Right lung (tissue), 2 donors: ENCODE measurements at regions not wholly inside any gene's neighbourhood (a gene's known extent, or its start where the extent isn't known, plus 50 kb on each side); places are given as distances from the start of the nearest gene placed in this dataset.
A peak's percentile ranks its signal among the peaks of the same experiment; 100 is the strongest.

Experiments
- DNase-seq, 2 donors: peaks; one replicate each; pipeline ENCODE4 v3.0.0-alpha.2; 2013

- DNase-seq = no peak
Measured at GRCh38 chr13:43984292-43984691, 104.6 kb downstream of the LACC1 start.

DNA sequence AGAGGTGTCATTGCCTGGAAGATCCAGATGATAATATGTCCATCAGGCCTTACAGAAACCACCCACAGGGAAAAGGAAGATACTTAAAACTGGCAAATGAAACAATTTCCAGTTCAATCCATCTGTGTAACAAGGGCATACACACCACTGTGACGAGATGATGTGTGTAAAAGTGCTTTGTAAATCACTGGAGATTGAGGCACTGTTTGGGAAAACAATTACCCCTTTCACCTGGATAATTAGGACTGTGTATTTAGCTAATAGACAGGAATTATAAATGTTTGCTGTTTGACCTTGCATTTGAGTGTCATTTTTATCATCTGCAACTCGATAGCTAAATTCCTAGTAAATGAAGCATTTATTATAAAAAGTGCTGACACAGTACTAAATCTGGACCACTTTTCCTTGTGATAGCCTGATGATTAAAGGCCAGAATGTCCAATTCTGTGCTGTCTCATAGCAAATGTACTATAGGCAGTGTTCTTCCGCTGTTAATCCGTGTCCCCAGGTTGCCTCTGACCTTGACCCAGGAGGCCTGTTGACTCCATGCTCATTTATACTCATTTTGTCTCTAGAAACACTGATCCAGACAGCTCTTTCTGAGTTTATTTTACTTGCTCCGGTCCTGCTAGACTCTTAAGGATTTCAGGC is 105.8 kb downstream of the LACC1 start:
- DNase-seq = no peak

- no peak for DNase-seq
Measured at GRCh38 chr13:43986421-43986981, 106.8 kb downstream of the LACC1 start.

DNA sequence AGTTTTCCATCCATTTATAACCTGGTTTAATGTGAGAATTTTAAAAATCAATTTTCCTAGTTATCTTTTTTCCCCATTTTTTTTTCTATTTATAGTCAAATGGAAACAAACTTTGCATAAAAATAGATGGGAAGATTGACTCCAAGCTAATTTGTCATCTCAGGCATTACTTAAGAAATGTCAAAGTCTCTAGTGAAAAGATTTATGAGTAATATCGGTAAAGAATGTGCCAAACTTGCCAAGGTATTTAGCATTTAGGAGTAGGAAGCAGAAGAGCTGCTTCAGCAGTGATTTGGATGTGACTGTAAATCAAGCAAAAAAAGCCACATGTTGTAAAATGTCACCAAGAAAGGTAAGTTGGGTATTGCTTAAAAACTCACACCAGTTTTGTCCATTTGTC is 108.6 kb downstream of the LACC1 start:
- no peak for DNase-seq

GRCh38 chr13:43990021-43990420 is 110.3 kb downstream of the LACC1 start:
- no peak for DNase-seq

GRCh38 chr13:43990829-43991228 is 111.1 kb downstream of the LACC1 start:
- DNase-seq = no peak

GRCh38 chr13:43991773-43992201 is 112.1 kb downstream of the LACC1 start:
- no peak for DNase-seq

- DNase-seq = no peak
Measured at GRCh38 chr13:43992211-43992610, 112.5 kb downstream of the LACC1 start.

- DNase-seq = no peak
Measured at GRCh38 chr13:43994999-43995859, 115.5 kb downstream of the LACC1 start.

DNA sequence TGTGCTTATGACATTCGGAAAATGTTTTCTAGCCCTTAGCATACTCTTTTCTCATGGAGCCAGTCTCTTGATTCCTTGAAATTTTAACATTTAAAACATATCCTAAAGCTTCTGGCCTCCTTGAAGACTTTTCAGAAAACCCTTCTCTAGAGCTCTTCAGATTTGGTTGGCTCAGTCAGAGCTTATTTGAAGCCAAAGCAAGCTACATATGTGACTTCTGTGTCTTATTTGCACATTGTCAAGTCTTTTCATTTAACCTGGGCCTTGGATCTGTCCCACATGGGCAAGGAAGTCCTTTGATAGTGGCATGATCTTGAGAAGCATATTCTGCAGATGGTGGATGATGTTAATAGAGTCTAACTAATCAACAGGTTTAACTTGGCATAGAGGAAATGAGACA is 116.5 kb downstream of the LACC1 start:
- no peak for DNase-seq

DNA sequence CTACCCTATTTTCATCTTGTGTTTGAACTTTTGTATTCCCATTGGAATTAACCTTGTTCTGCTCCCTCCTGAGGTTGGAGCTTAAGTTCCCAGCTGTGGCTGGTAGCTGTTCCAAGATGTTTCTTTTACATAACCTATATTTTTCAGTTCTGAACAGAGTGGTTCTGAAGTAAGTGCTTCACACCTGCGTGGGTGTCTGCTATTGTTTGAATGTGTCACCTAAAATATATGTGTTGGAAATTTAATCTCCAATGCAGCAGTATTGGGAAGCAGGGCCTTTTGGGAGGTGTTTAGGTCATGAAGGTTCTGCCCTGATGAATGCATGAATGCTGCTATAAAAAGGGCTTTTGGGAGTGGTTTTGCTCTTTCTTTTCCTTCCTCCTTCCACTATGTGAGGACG is 123.8 kb downstream of the LACC1 start:
- no peak for DNase-seq

DNA sequence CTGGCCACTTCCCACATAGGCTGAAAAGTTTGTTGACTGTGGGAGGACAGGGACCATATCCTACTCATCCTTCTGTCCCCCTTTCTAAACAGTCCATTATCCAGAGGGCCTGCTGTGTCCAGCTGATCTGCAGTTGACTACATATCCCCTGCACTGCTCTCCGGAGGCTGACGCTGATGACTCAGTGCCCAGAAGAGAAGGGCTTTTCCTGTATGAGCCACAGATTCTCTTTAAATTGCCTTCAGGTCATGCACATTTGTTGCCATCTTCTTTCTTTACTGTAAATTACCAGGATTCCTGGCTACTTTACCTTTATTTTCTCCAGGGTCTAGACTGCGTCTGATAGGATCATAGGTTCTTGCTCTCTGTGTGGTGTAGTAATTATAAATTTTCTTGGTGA is 125.2 kb downstream of the LACC1 start:
- no peak for DNase-seq

- no peak for DNase-seq
Measured at GRCh38 chr13:44007451-44007850, 127.7 kb downstream of the LACC1 start.

DNA sequence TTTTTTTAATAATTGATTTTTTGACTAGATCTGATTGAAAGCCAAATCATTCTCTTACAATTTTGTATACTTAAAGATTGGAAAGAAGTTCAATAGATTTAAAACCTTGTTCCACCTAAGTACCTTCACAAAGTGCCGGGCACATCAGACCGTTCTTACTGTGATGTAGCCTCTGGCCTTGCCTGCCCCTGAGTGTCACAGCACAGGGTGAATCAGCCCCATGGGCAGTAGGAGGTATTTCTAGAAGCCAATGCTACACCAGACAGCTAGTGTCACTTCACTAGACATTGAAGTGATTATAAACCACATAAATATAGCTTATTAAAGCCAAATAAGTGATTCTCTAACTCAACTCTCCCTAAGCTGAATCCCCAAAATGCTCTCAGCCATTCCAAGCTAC is 131.3 kb downstream of the LACC1 start:
- no peak for DNase-seq

- no peak for DNase-seq
Measured at GRCh38 chr13:44012910-44013757, 133.4 kb downstream of the LACC1 start.

- DNase-seq = peak in 1 of 2 donors; percentile 8
Measured at GRCh38 chr13:44013758-44014291, 134.1 kb downstream of the LACC1 start.

DNA sequence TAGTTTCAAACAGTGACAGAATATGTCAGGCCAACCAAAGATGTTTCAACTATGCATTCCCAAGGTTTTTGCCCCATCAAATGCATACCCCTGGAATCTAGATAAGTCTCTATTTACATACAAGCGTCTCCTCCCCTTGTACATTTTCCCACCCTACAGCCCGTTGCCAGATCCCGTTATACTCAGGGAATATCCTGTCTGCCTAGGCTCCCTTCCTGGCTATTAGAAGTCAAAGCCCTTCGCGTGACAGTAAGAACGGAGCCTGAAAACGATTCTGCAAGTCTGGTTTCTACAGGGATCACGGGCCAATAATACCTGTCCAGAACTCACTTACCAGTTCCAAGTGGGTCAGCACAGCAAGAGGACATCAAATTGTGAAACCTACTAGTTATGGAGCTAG is 134.8 kb downstream of the LACC1 start:
- DNase-seq = no peak

DNA sequence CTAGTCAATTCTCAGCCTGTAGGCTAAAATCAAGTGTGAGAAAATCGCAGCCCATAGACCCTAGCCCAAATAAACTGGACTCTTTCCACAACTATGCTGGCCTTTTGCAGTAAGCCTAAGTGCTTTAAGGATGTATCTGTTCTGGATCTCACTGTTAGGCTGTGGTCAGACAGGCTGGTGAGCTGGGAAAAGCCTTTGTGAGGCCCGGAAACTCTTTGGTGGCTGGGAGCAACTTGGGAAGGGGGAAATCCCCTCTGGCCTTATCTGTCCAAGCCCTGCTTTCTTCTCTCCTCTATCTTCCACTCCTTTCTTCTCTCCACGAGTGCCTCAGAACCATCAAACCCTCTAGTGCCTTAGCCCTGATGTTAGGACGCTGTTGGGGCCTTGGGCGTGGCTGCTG is 135.4 kb downstream of the LACC1 start:
- no peak for DNase-seq

DNA sequence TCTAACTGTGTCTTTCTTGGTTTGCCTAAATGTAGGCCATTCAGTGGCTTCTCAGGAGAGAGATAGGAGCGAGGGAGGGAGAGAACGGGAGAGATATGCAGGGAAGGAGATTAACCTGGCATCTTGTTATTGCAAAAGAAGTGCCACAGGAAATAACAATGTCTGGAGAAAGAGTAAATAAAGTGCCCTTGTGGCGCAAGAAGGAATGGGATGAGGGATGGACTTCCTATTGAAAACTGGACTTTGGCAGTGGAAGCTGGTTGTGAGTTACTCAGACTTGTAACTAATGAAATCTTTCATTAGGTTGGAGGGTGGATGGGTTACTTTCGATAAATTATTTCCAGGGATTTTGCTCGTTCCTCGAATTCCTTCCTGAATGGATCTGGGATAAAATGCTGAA is 136.1 kb downstream of the LACC1 start:
- DNase-seq = no peak

GRCh38 chr13:44017756-44018309 is 138.1 kb downstream of the LACC1 start:
- no peak for DNase-seq

DNA sequence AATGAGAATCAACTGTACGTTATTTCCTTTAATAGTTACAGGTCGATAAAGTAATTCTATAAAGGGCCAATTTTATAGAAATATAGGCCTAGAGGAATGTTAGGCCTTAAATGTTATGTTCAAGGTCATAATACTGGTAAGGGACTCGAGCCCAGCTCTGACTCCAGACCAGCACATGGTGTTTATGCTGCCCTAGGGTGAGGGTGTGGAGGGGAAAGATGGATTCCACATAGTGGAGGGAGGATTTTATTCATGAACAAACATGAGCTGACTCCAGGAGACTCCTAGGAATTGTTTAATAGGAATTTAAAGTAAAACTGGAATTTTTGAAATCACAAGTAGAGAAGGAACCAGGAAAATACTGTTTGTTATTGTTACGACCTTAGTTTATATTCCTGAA is 139.9 kb downstream of the LACC1 start:
- DNase-seq = no peak

GRCh38 chr13:44021422-44021821 is 141.7 kb downstream of the LACC1 start:
- no peak for DNase-seq
